NCI-H526 treated with DMSO at 0.1 percent for 48 hours (cell line): ENCODE measurements at regions not wholly inside any gene's neighbourhood (a gene's known extent, or its start where the extent isn't known, plus 50 kb on each side); places are given as distances from the start of the nearest gene placed in this dataset.

ENCODE experiments used
- DNase-seq: peaks from one replicate; lab custom pipeline; 2025; lab: John Stamatoyannopoulos, UW

DNA sequence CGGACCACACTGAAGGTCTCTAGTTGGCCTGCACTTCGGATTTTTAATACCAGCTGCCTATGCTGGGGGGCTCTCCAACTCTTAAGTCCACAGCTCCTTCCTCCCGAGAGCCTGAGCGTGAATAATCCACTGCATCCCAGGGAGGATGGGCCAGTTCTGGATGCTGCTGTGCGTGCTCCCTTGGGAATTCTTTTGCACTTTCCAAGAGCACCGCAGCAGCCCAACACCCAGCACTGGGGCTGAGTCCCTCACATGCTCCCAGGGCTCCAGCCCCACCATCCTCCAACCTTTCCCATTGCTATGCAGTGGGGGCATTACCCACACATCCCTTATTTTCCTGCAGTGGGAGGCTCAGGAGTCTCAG is 136.4 kb upstream of the IQSEC1 start:
- no peak for DNase-seq

DNA sequence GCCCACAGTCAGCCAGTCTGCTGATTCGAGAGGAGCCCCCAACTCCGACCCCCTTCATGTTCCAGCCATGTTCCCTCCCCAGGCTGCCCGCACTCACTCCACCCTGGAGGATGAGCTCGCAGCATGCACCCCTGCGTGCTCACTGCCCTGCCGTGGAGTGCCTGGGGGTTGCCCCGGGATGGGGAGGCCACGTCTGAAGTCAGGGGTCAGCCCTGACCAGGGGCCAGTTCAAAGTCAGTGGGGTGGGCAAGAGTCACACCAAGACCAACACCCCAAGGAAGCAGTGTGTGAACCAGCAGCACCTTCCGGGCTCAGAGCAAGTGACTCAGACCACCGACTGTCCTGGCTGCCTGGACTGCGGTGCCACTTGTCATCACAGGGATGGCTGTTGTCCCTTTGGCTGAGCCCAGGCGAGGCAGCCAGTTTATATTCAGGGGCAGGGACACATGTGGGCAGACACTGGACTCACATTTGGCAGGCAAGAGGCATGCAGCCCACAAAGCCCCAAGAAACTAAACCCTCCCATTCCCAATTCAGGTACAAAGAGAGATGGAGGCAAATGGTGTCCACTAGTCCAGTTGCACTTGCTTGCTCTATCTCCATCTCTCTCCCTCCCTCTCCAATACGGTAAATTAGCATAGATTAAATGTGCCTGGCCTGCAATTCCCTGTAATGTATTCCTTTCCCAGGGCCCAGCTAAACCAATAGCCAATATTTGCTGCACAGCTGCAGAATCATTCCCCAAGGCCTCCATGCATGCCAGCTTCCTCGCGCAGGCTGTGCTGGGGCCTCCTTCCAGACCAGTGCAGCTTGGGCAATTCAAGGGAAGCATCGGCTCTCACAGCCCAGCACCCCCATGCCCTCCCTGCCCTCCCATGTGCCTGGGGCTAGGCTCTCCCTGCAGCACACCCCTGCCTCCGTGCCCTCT is 135.7 kb upstream of the IQSEC1 start:
- no peak for DNase-seq

DNA sequence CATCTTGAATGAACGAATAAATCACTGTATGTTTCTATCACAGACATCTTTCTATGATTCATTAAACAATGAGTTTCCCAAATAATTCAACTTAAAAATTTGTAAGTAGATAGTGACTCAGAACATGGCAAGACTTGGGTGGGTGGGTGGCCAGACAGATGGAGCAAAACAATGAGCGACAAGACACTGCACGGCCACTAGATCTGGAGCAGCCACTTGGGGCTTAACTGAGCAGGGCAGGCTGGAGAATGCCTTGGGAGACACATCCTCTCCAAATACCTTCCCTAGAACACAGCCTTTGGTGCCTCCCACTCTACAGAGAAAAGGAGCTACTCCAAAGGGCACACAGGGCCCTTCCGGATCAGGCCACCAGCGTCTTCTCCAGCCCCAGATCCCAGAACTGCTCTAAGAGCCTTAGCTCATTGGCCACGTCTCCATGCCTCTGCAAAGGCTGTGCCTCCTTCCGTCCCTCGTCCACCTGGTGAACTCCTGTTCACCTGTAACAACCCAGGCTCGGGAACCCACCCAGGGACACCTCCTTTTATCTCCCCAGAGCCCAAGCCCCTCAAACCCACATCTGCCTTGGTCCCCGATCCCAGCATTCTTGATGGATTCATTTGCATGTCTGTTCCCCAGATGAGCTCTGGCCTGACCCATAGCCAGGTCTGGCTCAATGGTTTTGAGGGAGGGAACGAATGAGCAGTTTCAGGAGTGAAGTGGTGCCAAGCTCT is 134.9 kb upstream of the IQSEC1 start:
- no peak for DNase-seq

DNA sequence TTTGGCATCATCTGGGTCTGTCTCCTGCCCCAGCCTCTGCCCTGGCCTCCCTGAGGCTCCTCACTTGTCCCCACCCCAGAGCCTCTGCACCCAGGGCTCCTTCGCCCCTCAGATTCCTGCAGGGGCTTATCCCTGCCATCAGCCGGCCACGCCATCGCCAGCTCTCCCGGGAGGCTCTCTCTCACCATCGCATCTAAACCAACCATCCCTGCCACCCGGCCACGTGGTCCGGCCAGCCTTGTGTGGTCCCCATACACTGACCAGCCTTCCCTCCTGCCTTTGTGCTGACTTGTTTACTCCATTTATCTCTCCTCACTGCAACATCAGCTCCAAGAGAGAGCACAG is 134.3 kb upstream of the IQSEC1 start:
- no peak for DNase-seq

DNA sequence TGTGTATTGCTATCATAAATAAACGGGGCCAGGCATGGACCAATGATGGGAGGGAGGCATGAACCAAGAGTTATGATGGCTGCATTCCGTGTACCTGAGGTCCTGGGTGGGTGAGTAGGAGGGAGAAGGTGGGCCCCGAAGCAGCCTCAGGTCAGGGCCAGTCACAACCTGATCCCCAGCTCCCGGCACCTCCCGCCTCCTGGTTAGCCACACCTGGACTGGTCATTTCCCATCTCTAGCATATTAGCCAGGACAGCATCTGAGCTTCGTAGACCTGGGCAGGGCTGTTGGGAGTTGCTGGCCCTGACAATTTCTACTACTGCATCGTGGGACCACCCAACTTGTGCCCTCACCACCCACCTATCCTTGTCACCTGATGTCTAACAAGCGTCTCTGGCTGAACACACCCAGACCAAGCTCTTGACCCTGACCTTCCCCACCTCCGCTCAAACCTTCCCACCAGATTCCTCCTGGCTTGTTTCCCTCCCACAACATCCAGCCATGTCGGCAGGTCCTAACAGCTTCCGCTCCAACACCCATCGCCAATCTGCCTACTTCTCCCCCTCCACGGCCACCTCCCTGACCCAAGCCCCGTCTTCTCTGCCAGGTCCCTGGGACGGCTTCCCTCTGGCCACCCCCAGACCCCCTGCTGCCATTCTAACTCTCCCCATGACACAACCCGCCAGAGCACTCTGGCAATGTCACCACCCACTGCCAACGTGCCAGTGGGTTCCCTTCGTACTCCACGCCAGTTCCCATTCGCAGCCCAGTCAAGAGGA is 133.8 kb upstream of the IQSEC1 start:
- DNase-seq: no peak

DNA sequence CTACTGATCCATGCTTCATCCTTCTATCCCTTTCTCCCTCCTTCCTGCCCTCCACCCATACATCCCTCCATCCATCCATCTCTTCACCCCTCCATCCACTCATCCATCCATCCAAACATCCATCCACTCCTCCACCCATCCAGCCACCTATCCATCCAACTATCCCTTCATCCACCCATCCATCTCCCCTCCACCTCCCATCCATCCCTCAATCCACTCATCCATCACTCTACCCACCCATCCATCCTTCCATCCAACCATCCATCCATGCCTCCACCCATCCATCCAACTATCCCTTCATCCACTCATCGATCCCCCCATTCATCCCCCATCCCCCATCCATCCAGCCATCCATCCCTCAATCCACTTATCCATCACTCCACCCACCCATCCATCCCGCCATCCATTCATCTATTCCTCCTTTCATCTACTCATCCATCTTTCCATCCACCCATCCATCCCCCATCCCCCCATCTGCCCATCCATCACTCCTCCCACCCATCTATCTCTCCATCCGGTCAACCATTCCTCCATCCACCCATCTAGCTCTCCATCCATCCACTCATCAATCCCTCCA is 132.4 kb upstream of the IQSEC1 start:
- no peak for DNase-seq

DNA sequence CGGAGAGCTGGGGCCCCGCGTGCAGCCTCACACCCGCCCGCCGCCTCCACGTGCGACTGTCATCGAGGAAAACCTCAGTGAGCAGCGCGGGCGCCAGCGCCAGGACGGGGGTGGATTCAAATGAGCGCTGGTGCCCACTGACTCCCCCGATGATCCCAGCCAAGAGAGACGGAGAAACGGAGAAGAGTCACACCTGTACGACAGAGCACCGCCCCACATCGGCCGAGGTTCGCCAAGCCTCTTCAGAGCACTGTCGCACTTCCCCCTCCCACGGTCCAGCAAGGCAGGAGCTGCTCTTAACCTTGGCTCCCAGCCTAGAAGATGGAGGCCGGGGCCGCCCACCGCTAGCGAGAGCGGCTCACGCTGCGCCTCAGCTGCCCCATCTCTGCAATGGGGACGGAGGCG is 130.9 kb upstream of the IQSEC1 start:
- DNase-seq: no peak

DNA sequence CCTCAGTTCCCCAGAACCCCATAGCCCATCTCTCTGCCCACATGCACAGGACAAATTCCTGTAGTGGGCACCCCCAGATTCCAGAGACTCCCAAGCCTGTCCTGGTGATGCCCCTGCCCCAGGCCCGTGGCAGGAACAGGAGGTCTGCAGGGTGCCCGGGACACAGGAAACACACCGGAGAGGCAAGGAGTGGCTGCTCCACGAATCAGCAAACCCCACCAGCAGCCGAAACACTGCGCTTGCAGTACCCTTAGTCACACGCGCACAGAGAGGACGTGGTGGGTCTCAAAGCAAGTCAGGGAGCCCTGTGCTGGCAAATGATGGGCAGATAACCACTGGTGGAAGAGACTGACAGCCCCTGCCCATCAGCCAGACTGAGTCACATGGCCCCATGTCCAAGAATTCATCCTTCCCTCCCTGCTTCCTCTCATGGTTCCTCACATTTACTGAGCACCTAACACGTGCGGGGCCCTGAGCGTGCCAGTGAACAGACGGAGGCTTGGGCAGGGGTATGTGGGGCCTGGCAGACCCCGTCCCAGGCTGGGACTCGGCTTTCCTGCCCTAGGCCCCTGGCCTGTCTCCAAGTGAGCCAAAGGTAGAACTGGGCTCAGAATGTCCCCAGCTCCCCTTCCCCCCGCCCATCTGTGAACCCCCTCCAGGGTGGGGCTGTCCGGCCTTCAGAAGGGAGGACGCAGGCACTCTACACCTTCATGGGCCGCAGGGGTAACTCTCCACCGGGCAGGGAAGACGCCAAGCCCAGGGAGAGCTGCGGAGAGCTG is 130.4 kb upstream of the IQSEC1 start:
- DNase-seq: no peak

DNA sequence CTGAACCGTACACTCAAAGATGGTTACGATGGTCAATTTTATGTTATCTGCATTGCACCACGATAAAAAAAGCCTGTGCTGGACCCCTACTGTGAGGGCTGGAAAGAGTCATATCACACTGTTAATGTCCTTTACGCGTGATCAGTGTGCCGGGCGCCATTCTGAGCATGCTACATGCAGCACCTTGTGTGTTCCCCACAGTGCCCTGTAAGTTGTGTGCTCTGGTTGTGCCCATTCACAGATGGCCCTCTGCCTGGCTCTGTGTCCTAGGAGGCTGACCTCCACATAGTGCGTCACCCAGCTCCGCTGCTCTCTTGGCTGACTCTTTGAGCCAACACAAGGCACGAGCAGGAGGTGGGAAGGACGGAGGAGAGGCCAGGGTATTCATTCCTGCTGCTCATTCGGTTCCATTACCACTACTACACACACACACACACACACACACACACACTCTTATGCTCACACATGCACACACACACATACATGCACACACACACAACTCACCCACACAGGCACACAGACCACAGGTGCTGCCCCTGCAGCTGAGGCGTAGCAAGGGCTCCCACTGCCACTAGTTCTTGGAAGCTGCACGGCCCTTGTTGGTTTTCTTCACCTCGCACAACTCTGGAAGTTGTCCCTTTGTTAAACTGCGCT is 129.6 kb upstream of the IQSEC1 start:
- DNase-seq: no peak

DNA sequence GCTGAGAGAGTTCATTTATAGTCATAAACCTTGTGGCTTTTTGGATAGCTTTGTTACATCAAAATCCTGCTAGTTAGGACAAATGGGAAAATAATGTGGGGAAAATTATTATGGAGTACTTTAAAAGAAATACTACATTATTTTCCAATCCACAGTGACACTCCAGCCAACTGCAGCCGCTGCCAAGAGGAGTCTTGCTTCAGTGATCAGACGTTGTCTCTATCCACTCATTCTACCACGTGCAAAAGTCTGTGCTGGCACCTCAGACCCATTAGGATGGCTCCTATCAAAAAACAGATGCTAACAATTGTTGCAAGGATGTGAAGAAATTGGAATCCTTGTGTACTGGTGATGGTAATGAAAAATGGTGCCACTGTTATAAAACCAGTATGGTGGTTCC is 128.6 kb upstream of the IQSEC1 start:
- no peak for DNase-seq

DNA sequence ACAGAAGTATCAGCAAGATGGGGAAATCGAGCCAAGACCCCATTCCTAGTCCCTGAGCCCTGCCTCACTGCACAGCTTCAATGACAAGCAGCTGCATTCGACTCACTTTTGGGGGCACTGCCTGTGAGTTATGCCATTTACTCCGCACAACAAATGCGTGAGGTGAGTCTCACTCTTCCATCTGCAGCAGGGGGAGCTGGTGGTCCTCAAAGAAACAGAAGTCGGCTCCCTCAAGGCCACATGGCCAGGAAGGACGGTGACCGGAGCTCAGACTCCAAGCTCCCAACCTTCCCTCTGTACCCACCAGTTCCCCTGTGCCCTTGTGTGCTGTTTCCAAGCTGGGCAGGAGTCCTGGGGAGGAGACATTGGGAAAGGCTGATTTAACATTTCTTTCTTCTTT is 127.7 kb upstream of the IQSEC1 start:
- no peak for DNase-seq

DNA sequence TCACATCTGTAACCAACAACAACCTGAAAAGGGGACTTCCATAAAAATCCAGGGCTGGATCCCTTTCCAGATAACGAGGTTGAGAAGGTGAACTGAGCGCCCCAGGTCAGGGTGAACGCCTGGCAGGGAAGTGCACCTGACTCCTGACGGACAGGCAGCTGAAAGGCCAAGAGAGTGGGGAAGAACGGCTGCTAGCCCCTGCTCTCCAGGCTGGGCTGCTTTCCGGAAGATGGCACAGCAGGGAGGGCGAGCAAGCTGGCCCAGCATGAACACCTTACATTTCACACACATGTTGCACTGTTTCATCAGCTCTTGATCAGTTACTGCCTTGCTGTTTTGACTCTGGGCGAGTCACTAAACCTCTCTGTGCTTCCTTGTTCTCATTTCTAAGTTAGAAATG is 127.2 kb upstream of the IQSEC1 start:
- DNase-seq: no peak

DNA sequence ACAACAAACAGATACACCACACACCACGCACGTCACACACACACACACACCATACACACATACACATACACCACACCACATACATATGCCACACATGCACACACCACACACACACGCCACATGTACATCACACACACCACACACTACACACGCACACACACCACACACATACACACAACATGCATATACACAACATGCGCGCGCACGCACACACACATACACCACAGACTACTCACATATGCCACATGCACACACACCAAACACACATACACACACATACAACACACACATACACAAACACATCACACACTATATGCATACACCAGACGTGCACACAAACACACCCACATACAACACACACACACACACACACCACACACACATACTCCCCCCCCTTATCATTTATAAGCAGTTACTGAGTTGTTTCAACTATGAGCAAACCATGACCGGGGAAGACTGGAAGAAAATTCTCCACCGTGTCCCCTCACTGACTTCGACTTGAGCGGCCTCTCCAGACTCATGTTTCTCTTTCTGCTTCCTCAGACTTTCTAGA is 126.7 kb upstream of the IQSEC1 start:
- DNase-seq: no peak

DNA sequence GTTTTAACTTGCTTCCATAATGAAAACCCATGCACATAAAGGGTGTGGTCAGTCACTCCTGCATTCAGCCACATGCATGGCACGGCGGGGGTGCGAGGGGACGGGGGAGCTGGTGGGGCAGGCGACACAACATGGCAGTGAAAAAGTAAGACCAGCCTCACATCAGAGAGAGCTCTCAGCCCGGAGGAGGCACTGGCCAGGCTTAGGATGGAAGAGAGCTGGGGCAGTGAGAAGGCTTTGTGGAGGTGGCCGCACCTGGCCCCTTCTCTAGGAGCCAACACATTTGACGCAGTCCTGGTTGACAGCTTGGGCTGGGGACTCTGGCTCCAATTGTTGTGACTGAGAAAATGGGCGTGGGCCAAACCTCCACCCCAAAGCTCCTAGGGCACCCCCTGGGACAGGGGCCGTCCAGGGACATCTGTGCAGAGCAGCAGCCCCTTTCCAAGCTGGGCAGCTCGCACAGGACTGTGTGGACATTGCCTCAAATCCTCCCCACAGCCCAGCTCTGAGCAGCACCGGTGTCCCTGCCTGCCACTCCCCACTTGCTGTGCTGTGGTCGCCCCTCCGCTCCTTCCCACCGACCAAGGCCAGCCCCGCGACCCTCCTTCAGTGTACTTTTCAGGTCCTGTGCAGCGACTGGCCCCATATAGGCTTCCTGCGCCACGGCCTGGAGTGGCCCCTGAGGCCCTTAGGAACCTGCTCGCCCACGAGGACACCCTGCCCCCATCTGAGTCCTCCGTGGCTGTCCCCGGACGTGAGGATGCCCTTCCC is 126.0 kb upstream of the IQSEC1 start:
- no peak for DNase-seq

DNA sequence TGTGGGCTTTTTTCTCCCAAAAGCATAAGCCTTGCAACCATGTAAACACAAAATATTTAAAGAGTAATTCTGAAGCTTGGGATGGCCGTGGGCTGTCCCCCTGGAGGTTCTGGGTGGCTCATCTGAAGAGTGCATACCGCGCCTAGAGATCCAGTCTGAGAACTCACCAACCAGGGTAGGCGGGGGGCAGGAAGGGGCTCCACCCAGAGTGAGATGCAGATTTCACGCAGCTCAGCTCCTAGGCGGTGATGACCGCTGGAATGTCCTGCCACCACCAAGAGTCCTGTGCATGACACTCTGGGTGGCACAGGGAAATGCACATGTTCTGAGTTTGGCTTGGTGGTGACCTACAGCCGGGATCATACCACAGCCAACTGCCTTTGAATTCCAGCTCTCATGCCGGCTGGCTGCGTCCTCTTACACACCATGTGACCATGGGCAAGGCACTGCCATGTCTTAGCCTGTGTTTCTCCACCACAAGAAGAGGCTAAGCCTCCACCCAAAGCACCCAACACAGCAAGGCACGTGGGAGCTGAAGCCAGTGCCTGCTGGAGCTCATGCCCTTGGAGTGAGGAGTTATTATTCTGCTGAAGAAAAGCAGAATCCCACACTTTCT is 125.1 kb upstream of the IQSEC1 start:
- DNase-seq: no peak

DNA sequence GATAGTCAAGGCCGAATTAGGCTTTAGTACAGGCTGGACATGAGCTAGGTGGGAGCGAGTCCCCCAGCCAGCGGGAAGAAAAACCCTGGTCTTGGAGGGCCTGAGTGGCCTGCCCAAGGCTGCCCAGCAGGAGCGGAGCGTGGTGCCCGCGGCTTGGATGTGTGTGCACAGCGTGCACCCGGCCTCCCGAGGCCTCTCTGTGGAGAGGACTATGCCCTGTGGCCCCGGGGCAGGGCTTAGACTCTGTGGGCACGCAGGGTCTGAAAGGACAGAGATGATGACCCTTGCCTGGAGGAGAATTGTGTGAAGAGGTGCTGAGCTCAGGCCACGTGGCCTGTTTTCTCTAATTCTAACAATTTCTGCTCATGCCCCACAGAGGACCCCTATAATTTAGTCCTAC is 124.6 kb upstream of the IQSEC1 start:
- DNase-seq: no peak

DNA sequence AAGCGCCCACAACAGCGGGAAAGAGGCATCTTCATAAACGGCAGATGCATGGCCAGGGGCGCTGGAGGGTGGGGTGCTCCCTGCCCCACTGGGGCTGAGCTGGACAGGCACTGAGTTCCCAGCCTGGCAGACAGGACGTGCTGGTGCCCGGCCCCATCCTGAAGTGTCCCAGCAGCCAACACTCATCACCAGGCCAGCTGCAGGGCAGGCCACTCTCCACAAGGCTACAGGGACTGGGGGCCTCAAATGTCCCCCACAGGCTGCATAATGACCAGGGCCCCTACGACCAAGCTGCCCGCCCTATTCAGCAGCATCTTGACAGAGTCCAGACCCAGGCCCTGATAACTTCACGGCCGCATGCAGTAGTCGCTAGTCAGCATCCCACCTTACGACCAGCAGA is 124.1 kb upstream of the IQSEC1 start:
- DNase-seq: no peak

DNA sequence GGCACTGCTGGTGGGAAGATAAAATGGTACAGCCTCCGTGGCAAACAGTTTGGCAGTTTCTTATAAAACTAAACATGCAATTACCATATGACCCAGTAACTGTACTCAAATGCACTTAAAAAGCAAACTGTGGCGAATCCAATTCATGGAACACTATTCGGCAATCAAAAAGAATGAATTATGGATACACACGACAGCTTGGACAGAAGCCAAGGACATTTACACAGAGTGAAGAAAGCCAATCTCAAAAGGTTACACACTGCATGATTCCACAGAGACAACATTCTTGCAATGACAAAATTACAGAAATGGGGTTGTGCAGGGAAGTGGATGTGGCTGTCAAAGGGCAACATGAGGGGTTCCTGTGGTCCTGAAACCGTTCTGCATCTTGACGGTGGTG is 122.1 kb upstream of the IQSEC1 start:
- DNase-seq: no peak
